HepG2 (cell line): ENCODE measurements at regions not wholly inside any gene's neighbourhood (a gene's known extent, or its start where the extent isn't known, plus 50 kb on each side); places are given as distances from the start of the nearest gene placed in this dataset.
A peak's percentile ranks its signal among the peaks of the same experiment; 100 is the strongest.

Source experiments
- ASH2L ChIP-seq: fragments of 300-600, 200-600 bp; sonication (generic); IDR thresholded peaks from 2 replicates; pipeline ENCODE4 v1.7.0; 2017; ENCODE audit warnings: low read depth, mild to moderate bottlenecking, moderate library complexity, mixed read lengths, low read length; ENCODE audit not compliant: insufficient read length
- GABPA ChIP-seq, 2 experiments: IDR thresholded peaks; 2 replicates each; pipeline ENCODE4 v1.6.1; 2011 to 2016; ENCODE audit warnings: low read depth in 2 of 2, low read length in 1 of 2, missing biosample characterization in 1 of 2, missing genetic modification characterization in 1 of 2
- LCORL ChIP-seq, 2 experiments: fragments of 450-650 bp in 1 of 2; sonication (generic) in 1 of 2; formaldehyde crosslinking in 1 of 2; IDR thresholded peaks; 2 replicates each; pipeline versions ENCODE4 v1.5.0 to v1.6.1; 2017 to 2020; ENCODE audit warnings: antibody characterized with exemption in 1 of 2, missing genetic modification reagents in 1 of 2
- MED1 ChIP-seq: sonication (generic); formaldehyde crosslinking; IDR thresholded peaks from 2 replicates; pipeline ENCODE4 v1.4.0; 2020; ENCODE audit warnings: missing genetic modification reagents
- MIER3 ChIP-seq: IDR thresholded peaks from 2 replicates; pipeline ENCODE4 v1.6.1; 2016; ENCODE audit warnings: missing compliant biosample characterization, borderline replicate concordance
- NR2F1 ChIP-seq, 2 experiments: fragments of 450-650 bp in 1 of 2; formaldehyde crosslinking in 1 of 2; IDR thresholded peaks; 2 replicates each; pipeline versions ENCODE4 v1.5.0 to v1.6.1; 2016 to 2020; ENCODE audit warnings: mild to moderate bottlenecking in 1 of 2, missing compliant biosample characterization in 1 of 2, missing genetic modification reagents in 1 of 2, moderate library complexity in 1 of 2
- NR2F2 ChIP-seq: IDR thresholded peaks from 2 replicates; pipeline ENCODE4 v1.6.1; 2012; ENCODE audit warnings: low read depth, inconsistent platforms, borderline replicate concordance
- PCBP1 ChIP-seq: fragments of 200-400 bp; formaldehyde crosslinking; IDR thresholded peaks from 2 replicates; pipeline ENCODE4 v1.6.1; 2017; ENCODE audit warnings: mild to moderate bottlenecking, low read depth, low read length, borderline replicate concordance
- PHF21A ChIP-seq: sonication (generic); formaldehyde crosslinking; IDR thresholded peaks from 2 replicates; pipeline ENCODE4 v1.5.0; 2020; ENCODE audit warnings: mild to moderate bottlenecking, missing genetic modification reagents
- PTBP1 ChIP-seq: fragments of 200-400 bp; formaldehyde crosslinking; IDR thresholded peaks from 2 replicates; pipeline ENCODE4 v1.6.1; 2018; ENCODE audit warnings: low read length, low read depth; ENCODE audit not compliant: poor library complexity, severe bottlenecking
- RARA ChIP-seq: IDR thresholded peaks from 2 replicates; pipeline ENCODE4 v1.6.1; 2016; ENCODE audit warnings: missing genetic modification reagents, missing compliant biosample characterization
- RFX5 ChIP-seq: IDR thresholded peaks from 2 replicates; pipeline ENCODE4 v1.6.1; 2011; ENCODE audit warnings: low read depth, low read length, improper control_type of control experiment
- SIX1 ChIP-seq: sonication (generic); formaldehyde crosslinking; IDR thresholded peaks from 2 replicates; pipeline ENCODE4 v1.4.0; 2020; ENCODE audit warnings: missing genetic modification reagents, borderline replicate concordance
- SMAD3 ChIP-seq: sonication (generic); formaldehyde crosslinking; IDR thresholded peaks from 2 replicates; pipeline ENCODE4 v1.4.0; 2020; ENCODE audit warnings: missing genetic modification reagents
- SOX5 ChIP-seq: IDR thresholded peaks from 2 replicates; pipeline ENCODE4 v1.6.1; 2016; ENCODE audit warnings: borderline replicate concordance
- SOX6 ChIP-seq, 2 experiments: fragments of 450-650 bp in 1 of 2; sonication (generic) in 1 of 2; formaldehyde crosslinking in 1 of 2; IDR thresholded peaks; 2 replicates each; pipeline versions ENCODE4 v1.4.0 to v1.6.1; 2017 to 2020; ENCODE audit warnings: antibody characterized with exemption in 1 of 2, mild to moderate bottlenecking in 1 of 2, missing genetic modification reagents in 1 of 2
- ZNF558 ChIP-seq: sonication (generic); formaldehyde crosslinking; IDR thresholded peaks from 2 replicates; pipeline ENCODE4 v1.9.0; 2022; ENCODE audit warnings: mild to moderate bottlenecking, missing genetic modification reagents, borderline replicate concordance
- ZNF639 ChIP-seq: conservative IDR thresholded peaks from 2 replicates; pipeline ENCODE4 v1.6.1; 2018; ENCODE audit warnings: missing genetic modification reagents
- ZNF720 ChIP-seq: sonication (generic); formaldehyde crosslinking; IDR thresholded peaks from 2 replicates; pipeline ENCODE4 v1.4.0; 2020; ENCODE audit warnings: missing genetic modification reagents
- TF ChIP-seq, protein P1 (sequence below): sonication (generic); formaldehyde crosslinking; IDR thresholded peaks from 2 replicates; pipeline ENCODE4 v1.8.0; 2022; ENCODE audit warnings: mild to moderate bottlenecking, missing genetic modification reagents, moderate library complexity
- TF ChIP-seq, protein P2 (sequence below): IDR thresholded peaks from 2 replicates; pipeline ENCODE4 v1.4.0; 2020; ENCODE audit warnings: mild to moderate bottlenecking, missing genetic modification reagents

DNA sequence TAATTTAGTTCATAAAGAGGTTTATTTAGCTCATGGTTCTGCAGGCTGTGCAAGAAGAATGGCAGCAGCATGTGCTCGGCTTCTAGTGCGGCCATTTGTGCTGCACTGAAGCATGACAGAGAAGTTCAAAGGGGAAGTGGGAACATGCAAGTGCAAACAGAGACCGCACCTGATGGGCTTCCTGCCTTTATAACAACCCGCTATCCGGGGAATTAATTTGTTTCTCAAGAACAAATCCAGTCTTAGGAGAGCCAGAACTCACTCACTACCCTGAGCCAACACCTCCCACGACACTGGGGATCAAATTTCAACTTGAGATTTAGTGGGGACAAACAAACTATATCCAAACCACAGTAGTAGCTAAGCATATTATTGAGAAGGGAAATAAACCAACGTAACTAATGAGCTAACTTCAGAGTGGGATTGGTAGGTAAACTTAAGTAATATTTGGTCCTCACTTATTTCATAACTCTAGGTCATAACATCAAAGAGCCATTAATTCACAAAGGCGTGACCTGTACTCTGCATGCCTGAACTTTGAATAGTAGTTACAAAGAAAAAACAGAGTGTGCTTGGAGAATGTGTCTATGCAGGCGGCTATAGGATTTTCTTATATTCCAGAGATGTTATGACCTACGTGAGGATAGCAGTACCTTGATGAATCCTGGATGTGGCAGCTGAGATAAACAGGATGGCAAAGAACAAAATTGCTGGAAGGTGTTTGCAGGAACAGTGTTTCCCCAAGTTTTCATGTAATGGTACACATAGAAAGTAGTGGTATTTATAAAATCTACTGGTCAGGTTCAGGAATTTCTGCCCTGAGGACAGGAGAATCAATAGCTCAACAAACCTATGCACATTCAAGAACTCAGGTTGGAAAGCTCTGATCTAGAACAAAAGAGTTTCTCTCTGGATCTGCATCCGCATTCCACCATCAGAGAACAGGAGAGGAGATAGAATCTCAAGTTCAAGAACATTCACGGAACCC lies 845.9 kb upstream of the ID2 start (continued):
- TF ChIP-seq SMAD3 (0 out of 2 replicates have a peak, but pooled peaks have one; percentile 18), MED1 (CRISPR knock-in tag) (peak; percentile 8; the same call in 1 of the 2 replicates), SOX6 (IDR thresholded peaks at IDR 0.05) (no peak), SOX6 (CRISPR knock-in tag; IDR thresholded peaks at IDR 0.05) (peak; percentile 39; the same call in 1 of the 2 replicates), PCBP1 (no peak), LCORL (IDR thresholded peaks at IDR 0.05) (no peak), LCORL (CRISPR knock-in tag; IDR thresholded peaks at IDR 0.05) (no peak), ZNF639 (CRISPR knock-in tag) (no peak), RARA (peak; percentile 63; the same call in 1 of the 2 replicates), ASH2L (peak; percentile 43), SOX5 (peak; percentile 17; the same call in 1 of the 2 replicates), ZNF720 (CRISPR knock-in tag) (no peak), PHF21A (CRISPR knock-in tag) (peak; percentile 47; the same call in 1 of the 2 replicates), MIER3 (CRISPR knock-in tag) (0 out of 2 replicates have a peak, but pooled peaks have one; percentile 41), NR2F2 (peak; percentile 66; the same call in 1 of the 2 replicates), SIX1 (peak; percentile 69; the same call in 1 of the 2 replicates), GABPA (IDR thresholded peaks at IDR 0.05; ENCODE audit: low read depth, low read length) (no peak), GABPA (CRISPR knock-in tag; IDR thresholded peaks at IDR 0.05; ENCODE audit: low read depth) (0 out of 2 replicates have a peak, but pooled peaks have one; percentile 5), PTBP1 (no peak), RFX5 (no peak), ZNF558 (0 out of 2 replicates have a peak, but pooled peaks have one; percentile 22), NR2F1 (CRISPR knock-in tag; IDR thresholded peaks at IDR 0.05) (peak in 1 of 2 experiments; percentile 77; a peak in 2 of 4 replicates)
- TF ChIP-seq, protein P1, sequence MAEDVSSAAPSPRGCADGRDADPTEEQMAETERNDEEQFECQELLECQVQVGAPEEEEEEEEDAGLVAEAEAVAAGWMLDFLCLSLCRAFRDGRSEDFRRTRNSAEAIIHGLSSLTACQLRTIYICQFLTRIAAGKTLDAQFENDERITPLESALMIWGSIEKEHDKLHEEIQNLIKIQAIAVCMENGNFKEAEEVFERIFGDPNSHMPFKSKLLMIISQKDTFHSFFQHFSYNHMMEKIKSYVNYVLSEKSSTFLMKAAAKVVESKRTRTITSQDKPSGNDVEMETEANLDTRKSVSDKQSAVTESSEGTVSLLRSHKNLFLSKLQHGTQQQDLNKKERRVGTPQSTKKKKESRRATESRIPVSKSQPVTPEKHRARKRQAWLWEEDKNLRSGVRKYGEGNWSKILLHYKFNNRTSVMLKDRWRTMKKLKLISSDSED (CRISPR knock-in tag) = no peak
- TF ChIP-seq, protein P2, sequence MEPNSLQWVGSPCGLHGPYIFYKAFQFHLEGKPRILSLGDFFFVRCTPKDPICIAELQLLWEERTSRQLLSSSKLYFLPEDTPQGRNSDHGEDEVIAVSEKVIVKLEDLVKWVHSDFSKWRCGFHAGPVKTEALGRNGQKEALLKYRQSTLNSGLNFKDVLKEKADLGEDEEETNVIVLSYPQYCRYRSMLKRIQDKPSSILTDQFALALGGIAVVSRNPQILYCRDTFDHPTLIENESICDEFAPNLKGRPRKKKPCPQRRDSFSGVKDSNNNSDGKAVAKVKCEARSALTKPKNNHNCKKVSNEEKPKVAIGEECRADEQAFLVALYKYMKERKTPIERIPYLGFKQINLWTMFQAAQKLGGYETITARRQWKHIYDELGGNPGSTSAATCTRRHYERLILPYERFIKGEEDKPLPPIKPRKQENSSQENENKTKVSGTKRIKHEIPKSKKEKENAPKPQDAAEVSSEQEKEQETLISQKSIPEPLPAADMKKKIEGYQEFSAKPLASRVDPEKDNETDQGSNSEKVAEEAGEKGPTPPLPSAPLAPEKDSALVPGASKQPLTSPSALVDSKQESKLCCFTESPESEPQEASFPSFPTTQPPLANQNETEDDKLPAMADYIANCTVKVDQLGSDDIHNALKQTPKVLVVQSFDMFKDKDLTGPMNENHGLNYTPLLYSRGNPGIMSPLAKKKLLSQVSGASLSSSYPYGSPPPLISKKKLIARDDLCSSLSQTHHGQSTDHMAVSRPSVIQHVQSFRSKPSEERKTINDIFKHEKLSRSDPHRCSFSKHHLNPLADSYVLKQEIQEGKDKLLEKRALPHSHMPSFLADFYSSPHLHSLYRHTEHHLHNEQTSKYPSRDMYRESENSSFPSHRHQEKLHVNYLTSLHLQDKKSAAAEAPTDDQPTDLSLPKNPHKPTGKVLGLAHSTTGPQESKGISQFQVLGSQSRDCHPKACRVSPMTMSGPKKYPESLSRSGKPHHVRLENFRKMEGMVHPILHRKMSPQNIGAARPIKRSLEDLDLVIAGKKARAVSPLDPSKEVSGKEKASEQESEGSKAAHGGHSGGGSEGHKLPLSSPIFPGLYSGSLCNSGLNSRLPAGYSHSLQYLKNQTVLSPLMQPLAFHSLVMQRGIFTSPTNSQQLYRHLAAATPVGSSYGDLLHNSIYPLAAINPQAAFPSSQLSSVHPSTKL (CRISPR knock-in tag) = peak; percentile 79
